IMR-90 (cell line): ENCODE measurements at regions not wholly inside any gene's neighbourhood (a gene's known extent, or its start where the extent isn't known, plus 50 kb on each side); places are given as distances from the start of the nearest gene placed in this dataset.

ENCODE experiments used
- ATAC-seq: fragments of 200-7000 bp; cut with Tn5 transposase; 2 replicates; pipeline ENCODE4 v1.9.1; 2020; ENCODE audit warnings: low read depth, mild to moderate bottlenecking, moderate library complexity
- BruUV-seq: library from RNA; stranded (reverse); fragments of 400-500 nt; replicated peaks from 2 replicates; lab custom pipeline; 2021; lab: Mats Ljungman, UMichigan
- CTCF ChIA-PET: fragments of 300-600 bp; formaldehyde crosslinking; extraction: SDS; loops from one replicate; lab custom pipeline; 2021; ENCODE audit warnings: antibody characterized with exemption; lab: Yijun Ruan, JAX
- POLR2A ChIA-PET: fragments of 300-600 bp; sonication (Branson Sonifier 250); formaldehyde crosslinking; loops from one replicate; lab custom pipeline; 2022; ENCODE audit warnings: antibody characterized with exemption; ENCODE audit not compliant: unreplicated experiment; lab: Charles Lee
- DNase-seq: peaks from one replicate; pipeline ENCODE4 v3.0.0; 2013
- H2AFZ ChIP-seq: replicated peaks from 2 replicates; pipeline ENCODE3; 2013; ENCODE audit warnings: low read length, mild to moderate bottlenecking; ENCODE audit not compliant: poor library complexity
- H2AK5ac ChIP-seq: 2 replicates; pipeline ENCODE4 v1.6.1; 2013; ENCODE audit warnings: low read depth, low read length, inconsistent platforms
- H2AK9ac ChIP-seq: replicated peaks from 2 replicates; pipeline ENCODE3; 2013; ENCODE audit warnings: mild to moderate bottlenecking, low read depth, low read length, moderate library complexity; ENCODE audit not compliant: poor library complexity
- H2BK120ac ChIP-seq: 2 replicates; pipeline ENCODE4 v1.6.1; 2013; ENCODE audit warnings: low read depth, low read length, inconsistent platforms
- H2BK15ac ChIP-seq: 3 replicates; pipeline ENCODE4 v1.6.1; 2013; ENCODE audit warnings: low read depth, low read length, inconsistent platforms
- H2BK20ac ChIP-seq: 2 replicates; pipeline ENCODE4 v1.6.1; 2013; ENCODE audit warnings: low read depth, mild to moderate bottlenecking, inconsistent platforms, low read length, moderate library complexity
- H2BK5ac ChIP-seq: 2 replicates; pipeline ENCODE4 v1.6.1; 2013; ENCODE audit warnings: mild to moderate bottlenecking, low read depth, low read length, inconsistent platforms; ENCODE audit not compliant: poor library complexity, severe bottlenecking
- H3K14ac ChIP-seq: replicated peaks from 2 replicates; pipeline ENCODE4 v1.6.1; 2013; ENCODE audit warnings: low read depth, low read length, inconsistent platforms
- H3K18ac ChIP-seq: 2 replicates; pipeline ENCODE4 v1.6.1; 2013; ENCODE audit warnings: low read depth, low read length, control low read depth
- H3K23ac ChIP-seq: 2 replicates; pipeline ENCODE4 v1.6.1; 2013; ENCODE audit warnings: low read depth, low read length, inconsistent platforms
- H3K27ac ChIP-seq: 2 replicates; pipeline ENCODE4 v1.5.1; 2013; ENCODE audit warnings: mild to moderate bottlenecking, control low read depth, low read length; ENCODE audit not compliant: insufficient read depth
- H3K27me3 ChIP-seq: 2 replicates; pipeline ENCODE4 v1.6.1; 2013; ENCODE audit warnings: low read length; ENCODE audit not compliant: control insufficient read depth, insufficient read depth
- H3K36me3 ChIP-seq: 2 replicates; pipeline ENCODE4 v1.6.1; 2013; ENCODE audit warnings: low read length, mixed read lengths; ENCODE audit not compliant: control insufficient read depth, insufficient read depth
- H3K4ac ChIP-seq: 2 replicates; pipeline ENCODE4 v1.6.1; 2013; ENCODE audit warnings: low read depth, low read length, inconsistent platforms
- H3K4me1 ChIP-seq: 2 replicates; pipeline ENCODE4 v1.6.1; 2013; ENCODE audit warnings: low read length, mixed read lengths; ENCODE audit not compliant: control insufficient read depth, insufficient read depth
- H3K4me2 ChIP-seq: 2 replicates; pipeline ENCODE4 v1.6.1; 2013; ENCODE audit warnings: low read depth, mild to moderate bottlenecking, control low read depth, low read length, moderate library complexity
- H3K4me3 ChIP-seq: 2 replicates; pipeline ENCODE4 v1.5.1; 2013; ENCODE audit warnings: low read depth, mild to moderate bottlenecking, control low read depth, low read length, moderate library complexity; ENCODE audit not compliant: insufficient read depth
- H3K56ac ChIP-seq: 2 replicates; pipeline ENCODE4 v1.6.1; 2013; ENCODE audit warnings: low read length, inconsistent platforms; ENCODE audit not compliant: insufficient read depth; ENCODE audit errors: extremely low read depth
- H3K79me1 ChIP-seq, 2 experiments: 2 replicates each; pipeline ENCODE4 v1.6.1; 2013; ENCODE audit warnings: low read length in 2 of 2, inconsistent platforms in 1 of 2, low read depth in 1 of 2
- H3K9ac ChIP-seq: 2 replicates; pipeline ENCODE4 v1.6.1; 2013; ENCODE audit warnings: low read depth, low read length, control low read depth
- H3K9me1 ChIP-seq: 2 replicates; pipeline ENCODE4 v1.6.1; 2013; ENCODE audit warnings: low read length, inconsistent platforms; ENCODE audit not compliant: insufficient read depth
- H3K9me3 ChIP-seq: 2 replicates; pipeline ENCODE4 v1.6.1; 2013; ENCODE audit warnings: low read length; ENCODE audit not compliant: control insufficient read depth, insufficient read depth
- H4K20me1 ChIP-seq: 2 replicates; pipeline ENCODE4 v1.6.1; 2013; ENCODE audit warnings: low read length, inconsistent platforms; ENCODE audit not compliant: insufficient read depth
- H4K5ac ChIP-seq: 2 replicates; pipeline ENCODE4 v1.6.1; 2013; ENCODE audit warnings: mild to moderate bottlenecking, low read depth, low read length, control low read depth
- H4K8ac ChIP-seq, 2 experiments: 2 replicates each; pipeline ENCODE4 v1.6.1; 2013; ENCODE audit warnings: low read depth in 2 of 2, low read length in 2 of 2, control low read depth in 1 of 2, inconsistent platforms in 1 of 2
- H4K91ac ChIP-seq: 2 replicates; pipeline ENCODE4 v1.6.1; 2013; ENCODE audit warnings: low read depth, low read length, inconsistent platforms; ENCODE audit not compliant: insufficient read depth
- BHLHE40 ChIP-seq: fragments of 150-350 bp; IDR thresholded peaks from 2 replicates; pipeline ENCODE4 v1.6.1; 2016; ENCODE audit warnings: mild to moderate bottlenecking, low read depth, low read length
- CEBPB ChIP-seq: IDR thresholded peaks from 2 replicates; pipeline ENCODE4 v1.6.1; 2012; ENCODE audit warnings: low read depth, low read length, improper control_type of control experiment
- CHD1 ChIP-seq: IDR thresholded peaks from 2 replicates; pipeline ENCODE4 v1.6.1; 2012; ENCODE audit warnings: low read depth, low read length, improper control_type of control experiment
- FOS ChIP-seq: fragments of 150-350 bp; IDR thresholded peaks from 2 replicates; pipeline ENCODE4 v1.6.1; 2016; ENCODE audit warnings: low read depth, low read length
- MAFK ChIP-seq: IDR thresholded peaks from 2 replicates; pipeline ENCODE4 v1.6.1; 2012; ENCODE audit warnings: low read depth, low read length, improper control_type of control experiment
- MAZ ChIP-seq: IDR thresholded peaks from 2 replicates; pipeline ENCODE4 v1.6.1; 2012; ENCODE audit warnings: low read depth, mild to moderate bottlenecking, low read length, improper control_type of control experiment, moderate library complexity, borderline replicate concordance
- MXI1 ChIP-seq: IDR thresholded peaks from 2 replicates; pipeline ENCODE4 v1.6.1; 2012; ENCODE audit warnings: low read depth, mild to moderate bottlenecking, low read length, moderate library complexity, borderline replicate concordance
- NFE2L2 ChIP-seq: fragments of 150-350 bp; IDR thresholded peaks from 2 replicates; pipeline ENCODE4 v1.6.1; 2016; ENCODE audit warnings: low read depth, mild to moderate bottlenecking, low read length
- POLR2A ChIP-seq: IDR thresholded peaks from 2 replicates; pipeline ENCODE4 v1.6.1; 2012; ENCODE audit warnings: mild to moderate bottlenecking, low read depth, low read length
- RAD21 ChIP-seq: IDR thresholded peaks from 2 replicates; pipeline ENCODE4 v1.6.1; 2012; ENCODE audit warnings: low read length, improper control_type of control experiment
- RCOR1 ChIP-seq: IDR thresholded peaks from 2 replicates; pipeline ENCODE4 v1.6.1; 2012; ENCODE audit warnings: mild to moderate bottlenecking, low read length, improper control_type of control experiment; ENCODE audit not compliant: insufficient replicate concordance
- RFX5 ChIP-seq: IDR thresholded peaks from 2 replicates; pipeline ENCODE4 v1.8.0; 2012; ENCODE audit warnings: low read depth, mild to moderate bottlenecking, low read length, moderate library complexity
- SMC3 ChIP-seq: fragments of 150-350 bp; IDR thresholded peaks from 2 replicates; pipeline ENCODE4 v1.6.1; 2016; ENCODE audit warnings: low read depth, mild to moderate bottlenecking, antibody characterized with exemption, low read length, moderate library complexity
- WGBS, 2 experiments: methylation state at CpG; one replicate each; pipeline versions ENCODE4 v1.1.5 to v1.1.7; 2013; ENCODE audit warnings: missing lambda C conversion rate in 2 of 2; ENCODE audit not compliant: insufficient read length in 1 of 2; ENCODE audit errors: extremely low coverage in 2 of 2; 5-methylcytosine and 5-hydroxymethylcytosine counted together
- dilution Hi-C: fragments of 300-500 bp; cut with HindIII; formaldehyde crosslinking; loops from one replicate; pipeline ENCODE4 v1.14.3; 2018; ENCODE audit warnings: low sequenced_read_pairs; ENCODE audit not compliant: unreplicated experiment
- in situ Hi-C: fragments of 300-500 bp; cut with MboI; formaldehyde crosslinking; loops from 3 replicates; pipeline ENCODE4 v1.14.3; 2019; ENCODE audit warnings: low sequenced_read_pairs, inconsistent platforms, mixed read lengths
- intact Hi-C: fragments of 100-400 bp; cut with micrococcal nuclease; formaldehyde crosslinking; loops from 2 replicates; pipeline ENCODE4 v1.10.0; 2022
- TF ChIP-seq, protein P1 (sequence below): fragments of 150-350 bp; IDR thresholded peaks from 2 replicates; pipeline ENCODE4 v1.6.1; 2017; ENCODE audit warnings: mild to moderate bottlenecking, antibody characterized with exemption, low read length, low read depth
- TF ChIP-seq, protein P2 (sequence below): conservative IDR thresholded peaks from 2 replicates; pipeline ENCODE4 v1.5.1; 2012; ENCODE audit warnings: mild to moderate bottlenecking, low read depth, low read length, improper control_type of control experiment
- TF ChIP-seq, protein P3 (sequence below): fragments of 150-350 bp; IDR thresholded peaks from 2 replicates; pipeline ENCODE4 v1.6.1; 2016; ENCODE audit warnings: low read depth, mild to moderate bottlenecking, low read length, moderate library complexity, borderline replicate concordance

DNA sequence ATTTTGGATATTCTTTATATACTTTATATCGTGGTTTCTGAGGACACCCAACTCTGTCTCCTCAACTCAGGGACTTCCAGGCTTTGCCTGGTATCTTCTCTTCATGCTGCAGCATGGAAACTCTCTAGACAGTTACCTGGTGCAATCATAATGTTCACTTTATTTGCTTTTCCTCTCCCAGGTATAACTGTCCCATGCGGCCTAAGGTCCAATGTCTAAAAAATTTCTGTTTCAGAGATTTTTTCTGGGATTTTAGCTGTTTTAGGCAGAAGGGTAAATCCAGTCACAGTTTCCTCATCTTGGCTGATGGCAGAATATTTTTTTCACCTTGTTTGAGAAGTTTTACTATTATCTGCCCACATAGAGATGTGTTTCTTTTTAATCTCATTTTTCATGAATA is 139.9 kb upstream of the KCNMB2 start:
- intact Hi-C loops (no loop called here), dilution Hi-C loops (no loop called here), in situ Hi-C loops (no loop called here)
- H3K56ac ChIP-seq: no peak overlapping the region
- TF ChIP-seq, protein P1, sequence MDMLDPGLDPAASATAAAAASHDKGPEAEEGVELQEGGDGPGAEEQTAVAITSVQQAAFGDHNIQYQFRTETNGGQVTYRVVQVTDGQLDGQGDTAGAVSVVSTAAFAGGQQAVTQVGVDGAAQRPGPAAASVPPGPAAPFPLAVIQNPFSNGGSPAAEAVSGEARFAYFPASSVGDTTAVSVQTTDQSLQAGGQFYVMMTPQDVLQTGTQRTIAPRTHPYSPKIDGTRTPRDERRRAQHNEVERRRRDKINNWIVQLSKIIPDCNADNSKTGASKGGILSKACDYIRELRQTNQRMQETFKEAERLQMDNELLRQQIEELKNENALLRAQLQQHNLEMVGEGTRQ: no peak
- TF ChIP-seq POLR2A: no peak
- TF ChIP-seq FOS: no peak
- no peak for TF ChIP-seq BHLHE40
- no peak for TF ChIP-seq MXI1
- TF ChIP-seq MAZ: no peak
- TF ChIP-seq RAD21: no peak
- no peak for TF ChIP-seq MAFK
- TF ChIP-seq RFX5: no peak
- TF ChIP-seq, protein P2, sequence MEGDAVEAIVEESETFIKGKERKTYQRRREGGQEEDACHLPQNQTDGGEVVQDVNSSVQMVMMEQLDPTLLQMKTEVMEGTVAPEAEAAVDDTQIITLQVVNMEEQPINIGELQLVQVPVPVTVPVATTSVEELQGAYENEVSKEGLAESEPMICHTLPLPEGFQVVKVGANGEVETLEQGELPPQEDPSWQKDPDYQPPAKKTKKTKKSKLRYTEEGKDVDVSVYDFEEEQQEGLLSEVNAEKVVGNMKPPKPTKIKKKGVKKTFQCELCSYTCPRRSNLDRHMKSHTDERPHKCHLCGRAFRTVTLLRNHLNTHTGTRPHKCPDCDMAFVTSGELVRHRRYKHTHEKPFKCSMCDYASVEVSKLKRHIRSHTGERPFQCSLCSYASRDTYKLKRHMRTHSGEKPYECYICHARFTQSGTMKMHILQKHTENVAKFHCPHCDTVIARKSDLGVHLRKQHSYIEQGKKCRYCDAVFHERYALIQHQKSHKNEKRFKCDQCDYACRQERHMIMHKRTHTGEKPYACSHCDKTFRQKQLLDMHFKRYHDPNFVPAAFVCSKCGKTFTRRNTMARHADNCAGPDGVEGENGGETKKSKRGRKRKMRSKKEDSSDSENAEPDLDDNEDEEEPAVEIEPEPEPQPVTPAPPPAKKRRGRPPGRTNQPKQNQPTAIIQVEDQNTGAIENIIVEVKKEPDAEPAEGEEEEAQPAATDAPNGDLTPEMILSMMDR: no peak
- TF ChIP-seq NFE2L2: no peak
- no peak for TF ChIP-seq CEBPB
- TF ChIP-seq, protein P3, sequence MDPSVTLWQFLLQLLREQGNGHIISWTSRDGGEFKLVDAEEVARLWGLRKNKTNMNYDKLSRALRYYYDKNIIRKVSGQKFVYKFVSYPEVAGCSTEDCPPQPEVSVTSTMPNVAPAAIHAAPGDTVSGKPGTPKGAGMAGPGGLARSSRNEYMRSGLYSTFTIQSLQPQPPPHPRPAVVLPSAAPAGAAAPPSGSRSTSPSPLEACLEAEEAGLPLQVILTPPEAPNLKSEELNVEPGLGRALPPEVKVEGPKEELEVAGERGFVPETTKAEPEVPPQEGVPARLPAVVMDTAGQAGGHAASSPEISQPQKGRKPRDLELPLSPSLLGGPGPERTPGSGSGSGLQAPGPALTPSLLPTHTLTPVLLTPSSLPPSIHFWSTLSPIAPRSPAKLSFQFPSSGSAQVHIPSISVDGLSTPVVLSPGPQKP: no peak
- TF ChIP-seq SMC3: no peak
- TF ChIP-seq RCOR1: no peak
- TF ChIP-seq CHD1: no peak
- no peak overlapping the region for H2BK5ac ChIP-seq
- H4K8ac ChIP-seq: no peak overlapping the region
- CTCF ChIA-PET: no interaction called here
- no peak overlapping the region for H3K18ac ChIP-seq
- H3K9me1 ChIP-seq: no peaks in the 10 kb centered on the region
- no peaks in the 10 kb centered on the region for H3K27me3 ChIP-seq
- H3K9me3 ChIP-seq: no peaks in the 10 kb centered on the region
- no peaks in the 10 kb centered on the region for H4K20me1 ChIP-seq
- no peak overlapping the region for H2AFZ ChIP-seq
- H2BK20ac ChIP-seq: no peak overlapping the region
- DNase-seq (no peak), ATAC-seq (no peak)
- no peaks in the 10 kb centered on the region for H3K79me1 ChIP-seq
- no TSS peak for BruUV-seq
- no peak overlapping the region for H3K14ac ChIP-seq
- no peaks in the 10 kb centered on the region for H3K36me3 ChIP-seq
- H3K23ac ChIP-seq: no peak overlapping the region
- no peak overlapping the region for H3K4me3 ChIP-seq
- no peak overlapping the region for H4K5ac ChIP-seq
- POLR2A ChIA-PET: no interaction called here
- H2BK15ac ChIP-seq: no peak overlapping the region; the same call in 2 of the 3 replicates
- no peak overlapping the region for H3K4me2 ChIP-seq
- WGBS, 2 experiments: no CpG with 5 or more reads among the region's 2 CpGs
- H3K27ac ChIP-seq: no peak overlapping the region
- H3K4me1 ChIP-seq: no peaks in the 10 kb centered on the region
- no peak overlapping the region; the same call in 1 of the 2 replicates for H2AK5ac ChIP-seq
- H3K4ac ChIP-seq: no peak overlapping the region
- no peak overlapping the region for H2AK9ac ChIP-seq
- no peak overlapping the region for H4K91ac ChIP-seq
- H3K9ac ChIP-seq: no peak overlapping the region
- no peak overlapping the region for H2BK120ac ChIP-seq
